HEK293 (cell line): ENCODE measurements at regions not wholly inside any gene's neighbourhood (a gene's known extent, or its start where the extent isn't known, plus 50 kb on each side); places are given as distances from the start of the nearest gene placed in this dataset.

Source experiments
- GLI4 ChIP-seq: fragments of 450-650 bp; formaldehyde crosslinking; IDR thresholded peaks from 2 replicates; pipeline ENCODE4 v1.5.1; 2016; ENCODE audit warnings: missing biosample characterization, missing genetic modification characterization
- ZBTB8A ChIP-seq: fragments of 450-650 bp; formaldehyde crosslinking; IDR thresholded peaks from 2 replicates; pipeline ENCODE4 v1.5.1; 2016; ENCODE audit warnings: missing biosample characterization, missing genetic modification characterization
- ZEB2 ChIP-seq: fragments of 450-650 bp; formaldehyde crosslinking; IDR thresholded peaks from 2 replicates; pipeline ENCODE4 v1.5.1; 2016; ENCODE audit warnings: missing biosample characterization, missing genetic modification characterization
- ZNF221 ChIP-seq: fragments of 450-650 bp; formaldehyde crosslinking; IDR thresholded peaks from 2 replicates; pipeline ENCODE4 v1.5.1; 2017; ENCODE audit warnings: missing biosample characterization, missing genetic modification characterization, borderline replicate concordance
- ZNF350 ChIP-seq: fragments of 450-650 bp; formaldehyde crosslinking; IDR thresholded peaks from 2 replicates; pipeline ENCODE4 v1.5.0; 2017; ENCODE audit warnings: missing biosample characterization, mild to moderate bottlenecking, missing genetic modification characterization
- ZNF549 ChIP-seq: fragments of 450-650 bp; IDR thresholded peaks from 2 replicates; pipeline ENCODE4 v1.5.1; 2018; ENCODE audit warnings: missing biosample characterization, missing genetic modification characterization, mild to moderate bottlenecking, inconsistent platforms, moderate library complexity
- ZNF629 ChIP-seq: fragments of 450-650 bp; formaldehyde crosslinking; IDR thresholded peaks from 2 replicates; pipeline ENCODE4 v1.5.1; 2017; ENCODE audit warnings: missing biosample characterization, missing genetic modification characterization
- TF ChIP-seq, protein P1 (sequence below): fragments of 450-650 bp; formaldehyde crosslinking; IDR thresholded peaks from 2 replicates; pipeline ENCODE4 v1.5.1; 2016; ENCODE audit warnings: missing biosample characterization, missing genetic modification characterization
- TF ChIP-seq, protein P2 (sequence below): fragments of 450-650 bp; formaldehyde crosslinking; IDR thresholded peaks from 2 replicates; pipeline ENCODE4 v1.5.1; 2016; ENCODE audit warnings: missing biosample characterization, missing genetic modification characterization, borderline replicate concordance

DNA sequence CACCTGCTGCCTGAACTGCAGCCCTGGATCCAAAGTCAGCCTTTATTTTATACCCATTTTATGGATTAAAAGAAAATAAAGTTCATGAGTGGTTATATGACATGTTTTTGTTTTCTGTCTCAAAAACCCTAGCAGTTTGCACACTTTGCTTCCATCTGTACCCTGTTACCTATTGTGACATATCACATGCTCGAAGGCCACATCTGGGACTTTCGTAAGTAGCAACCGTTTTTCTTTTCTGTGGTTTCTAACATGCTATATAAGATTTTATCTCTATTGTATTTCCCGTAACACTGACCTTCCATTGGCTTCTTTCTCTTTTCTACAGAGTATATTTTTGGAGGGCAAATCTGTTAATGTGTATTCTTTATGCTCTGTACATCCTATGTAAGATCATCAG lies 1007.2 kb downstream of the PCDH9 start:
- TF ChIP-seq ZNF549 (tag by site-specific recombination) = no peak
- TF ChIP-seq, protein P1, sequence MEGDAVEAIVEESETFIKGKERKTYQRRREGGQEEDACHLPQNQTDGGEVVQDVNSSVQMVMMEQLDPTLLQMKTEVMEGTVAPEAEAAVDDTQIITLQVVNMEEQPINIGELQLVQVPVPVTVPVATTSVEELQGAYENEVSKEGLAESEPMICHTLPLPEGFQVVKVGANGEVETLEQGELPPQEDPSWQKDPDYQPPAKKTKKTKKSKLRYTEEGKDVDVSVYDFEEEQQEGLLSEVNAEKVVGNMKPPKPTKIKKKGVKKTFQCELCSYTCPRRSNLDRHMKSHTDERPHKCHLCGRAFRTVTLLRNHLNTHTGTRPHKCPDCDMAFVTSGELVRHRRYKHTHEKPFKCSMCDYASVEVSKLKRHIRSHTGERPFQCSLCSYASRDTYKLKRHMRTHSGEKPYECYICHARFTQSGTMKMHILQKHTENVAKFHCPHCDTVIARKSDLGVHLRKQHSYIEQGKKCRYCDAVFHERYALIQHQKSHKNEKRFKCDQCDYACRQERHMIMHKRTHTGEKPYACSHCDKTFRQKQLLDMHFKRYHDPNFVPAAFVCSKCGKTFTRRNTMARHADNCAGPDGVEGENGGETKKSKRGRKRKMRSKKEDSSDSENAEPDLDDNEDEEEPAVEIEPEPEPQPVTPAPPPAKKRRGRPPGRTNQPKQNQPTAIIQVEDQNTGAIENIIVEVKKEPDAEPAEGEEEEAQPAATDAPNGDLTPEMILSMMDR (tag by site-specific recombination) = no peak
- TF ChIP-seq ZNF350 = no peak
- TF ChIP-seq ZNF629 (tag by site-specific recombination) = no peak
- no peak for TF ChIP-seq ZNF221 (tag by site-specific recombination)
- no peak for TF ChIP-seq ZBTB8A (tag by site-specific recombination)
- TF ChIP-seq ZEB2 (tag by site-specific recombination) = no peak
- TF ChIP-seq GLI4 (tag by site-specific recombination) = no peak
- TF ChIP-seq, protein P2, sequence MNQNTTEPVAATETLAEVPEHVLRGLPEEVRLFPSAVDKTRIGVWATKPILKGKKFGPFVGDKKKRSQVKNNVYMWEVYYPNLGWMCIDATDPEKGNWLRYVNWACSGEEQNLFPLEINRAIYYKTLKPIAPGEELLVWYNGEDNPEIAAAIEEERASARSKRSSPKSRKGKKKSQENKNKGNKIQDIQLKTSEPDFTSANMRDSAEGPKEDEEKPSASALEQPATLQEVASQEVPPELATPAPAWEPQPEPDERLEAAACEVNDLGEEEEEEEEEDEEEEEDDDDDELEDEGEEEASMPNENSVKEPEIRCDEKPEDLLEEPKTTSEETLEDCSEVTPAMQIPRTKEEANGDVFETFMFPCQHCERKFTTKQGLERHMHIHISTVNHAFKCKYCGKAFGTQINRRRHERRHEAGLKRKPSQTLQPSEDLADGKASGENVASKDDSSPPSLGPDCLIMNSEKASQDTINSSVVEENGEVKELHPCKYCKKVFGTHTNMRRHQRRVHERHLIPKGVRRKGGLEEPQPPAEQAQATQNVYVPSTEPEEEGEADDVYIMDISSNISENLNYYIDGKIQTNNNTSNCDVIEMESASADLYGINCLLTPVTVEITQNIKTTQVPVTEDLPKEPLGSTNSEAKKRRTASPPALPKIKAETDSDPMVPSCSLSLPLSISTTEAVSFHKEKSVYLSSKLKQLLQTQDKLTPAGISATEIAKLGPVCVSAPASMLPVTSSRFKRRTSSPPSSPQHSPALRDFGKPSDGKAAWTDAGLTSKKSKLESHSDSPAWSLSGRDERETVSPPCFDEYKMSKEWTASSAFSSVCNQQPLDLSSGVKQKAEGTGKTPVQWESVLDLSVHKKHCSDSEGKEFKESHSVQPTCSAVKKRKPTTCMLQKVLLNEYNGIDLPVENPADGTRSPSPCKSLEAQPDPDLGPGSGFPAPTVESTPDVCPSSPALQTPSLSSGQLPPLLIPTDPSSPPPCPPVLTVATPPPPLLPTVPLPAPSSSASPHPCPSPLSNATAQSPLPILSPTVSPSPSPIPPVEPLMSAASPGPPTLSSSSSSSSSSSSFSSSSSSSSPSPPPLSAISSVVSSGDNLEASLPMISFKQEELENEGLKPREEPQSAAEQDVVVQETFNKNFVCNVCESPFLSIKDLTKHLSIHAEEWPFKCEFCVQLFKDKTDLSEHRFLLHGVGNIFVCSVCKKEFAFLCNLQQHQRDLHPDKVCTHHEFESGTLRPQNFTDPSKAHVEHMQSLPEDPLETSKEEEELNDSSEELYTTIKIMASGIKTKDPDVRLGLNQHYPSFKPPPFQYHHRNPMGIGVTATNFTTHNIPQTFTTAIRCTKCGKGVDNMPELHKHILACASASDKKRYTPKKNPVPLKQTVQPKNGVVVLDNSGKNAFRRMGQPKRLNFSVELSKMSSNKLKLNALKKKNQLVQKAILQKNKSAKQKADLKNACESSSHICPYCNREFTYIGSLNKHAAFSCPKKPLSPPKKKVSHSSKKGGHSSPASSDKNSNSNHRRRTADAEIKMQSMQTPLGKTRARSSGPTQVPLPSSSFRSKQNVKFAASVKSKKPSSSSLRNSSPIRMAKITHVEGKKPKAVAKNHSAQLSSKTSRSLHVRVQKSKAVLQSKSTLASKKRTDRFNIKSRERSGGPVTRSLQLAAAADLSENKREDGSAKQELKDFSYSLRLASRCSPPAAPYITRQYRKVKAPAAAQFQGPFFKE = no peak
